DOHH2 (cell line): ENCODE measurements at regions not wholly inside any gene's neighbourhood (a gene's known extent, or its start where the extent isn't known, plus 50 kb on each side); places are given as distances from the start of the nearest gene placed in this dataset.

Experiments
- H3F3A ChIP-seq: fragments of 200-600 bp; sonication (generic), shearing (Covaris generic); 2 replicates; pipeline ENCODE4 v1.6.0; 2016; ENCODE audit warnings: antibody characterized with exemption, mild to moderate bottlenecking; ENCODE audit not compliant: control insufficient read depth, insufficient read depth
- H3K27ac ChIP-seq: fragments of 200-600 bp; sonication (generic); 2 replicates; pipeline ENCODE4 v1.5.1; 2014; ENCODE audit warnings: low read depth, mild to moderate bottlenecking, low read length, moderate library complexity
- H3K27me3 ChIP-seq: fragments of 200-600 bp; sonication (generic); 2 replicates; pipeline ENCODE4 v1.6.1; 2014; ENCODE audit warnings: mild to moderate bottlenecking, low read length, mixed read lengths; ENCODE audit not compliant: control insufficient read depth
- H3K36me3 ChIP-seq: fragments of 200-600 bp; sonication (generic); 2 replicates; pipeline ENCODE4 v1.6.1; 2014; ENCODE audit warnings: mild to moderate bottlenecking, low read length, moderate library complexity, mixed read lengths; ENCODE audit not compliant: control insufficient read depth
- H3K4me1 ChIP-seq: fragments of 200-600 bp; sonication (generic); 2 replicates; pipeline ENCODE4 v1.6.1; 2014; ENCODE audit warnings: mild to moderate bottlenecking, low read length, mixed read lengths; ENCODE audit not compliant: control insufficient read depth
- H3K4me2 ChIP-seq: fragments of 200-600 bp; sonication (generic); 2 replicates; pipeline ENCODE4 v1.6.0; 2014; ENCODE audit warnings: mild to moderate bottlenecking, low read length, moderate library complexity
- H3K4me3 ChIP-seq: fragments of 200-600 bp; sonication (generic); 2 replicates; pipeline ENCODE4 v1.5.1; 2014; ENCODE audit warnings: mild to moderate bottlenecking, low read length, mixed read lengths
- H3K79me2 ChIP-seq: fragments of 200-600 bp; sonication (generic); 2 replicates; pipeline ENCODE4 v1.6.1; 2014; ENCODE audit warnings: mild to moderate bottlenecking, low read length, mixed read lengths; ENCODE audit not compliant: control insufficient read depth
- H3K9me2 ChIP-seq: fragments of 200-600 bp; sonication (generic); replicated peaks from 2 replicates; pipeline ENCODE4 v1.6.1; 2014; ENCODE audit warnings: mild to moderate bottlenecking, low read length, mixed read lengths; ENCODE audit not compliant: control insufficient read depth
- H3K9me3 ChIP-seq: fragments of 200-600 bp; sonication (generic); 2 replicates; pipeline ENCODE4 v1.6.1; 2014; ENCODE audit warnings: antibody characterized with exemption, low read length, mixed read lengths; ENCODE audit not compliant: control insufficient read depth, insufficient read depth
- H4K20me1 ChIP-seq: fragments of 200-600 bp; sonication (generic); 2 replicates; pipeline ENCODE4 v1.6.0; 2014; ENCODE audit warnings: low read depth, mild to moderate bottlenecking, antibody characterized with exemption, low read length, moderate library complexity; ENCODE audit not compliant: control insufficient read depth, insufficient read depth
- EZH2phosphoT487 ChIP-seq: fragments of 200-600 bp; sonication (generic); IDR thresholded peaks from 2 replicates; pipeline ENCODE4 v1.6.1; 2017; ENCODE audit warnings: borderline replicate concordance, mild to moderate bottlenecking, antibody characterized with exemption, low read length, moderate library complexity, mixed read lengths
- TF ChIP-seq, protein P1 (sequence below): fragments of 200-600 bp; sonication (generic); IDR thresholded peaks from one replicate; pipeline ENCODE4 v1.5.1; 2014; ENCODE audit warnings: antibody characterized with exemption, mild to moderate bottlenecking, low read depth, low read length; ENCODE audit not compliant: poor library complexity, severe bottlenecking

DNA sequence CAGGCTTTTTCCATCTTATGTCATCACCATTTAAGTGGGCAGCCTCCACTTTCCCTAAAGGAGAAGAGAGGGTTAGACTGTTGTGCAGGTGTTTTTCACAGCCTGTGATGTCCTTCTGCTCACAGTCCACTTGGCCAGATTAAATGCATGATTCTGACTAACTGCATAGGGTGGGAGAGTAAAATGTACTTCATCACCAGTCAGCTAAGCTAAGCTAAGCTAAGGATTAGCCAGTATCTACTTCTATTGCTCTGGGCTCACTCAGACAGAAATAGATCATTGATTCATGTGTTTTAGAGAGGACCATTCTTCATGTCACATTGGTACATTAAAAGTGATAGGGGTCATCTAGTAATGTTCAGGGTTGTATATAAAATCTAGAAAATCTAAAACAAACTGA lies 1013.1 kb downstream of the NTRK3 start:
- H3K4me1 ChIP-seq: no peaks in the 10 kb centered on the region
- no peak overlapping the region for H3K4me2 ChIP-seq
- H3K27ac ChIP-seq: no peak overlapping the region
- H3K36me3 ChIP-seq: no peaks in the 10 kb centered on the region
- H4K20me1 ChIP-seq: no peaks in the 10 kb centered on the region
- H3K79me2 ChIP-seq: no peaks in the 10 kb centered on the region
- no peaks in the 10 kb centered on the region for H3F3A ChIP-seq
- H3K4me3 ChIP-seq: no peak overlapping the region
- H3K9me3 ChIP-seq: no peaks in the 10 kb centered on the region
- TF ChIP-seq EZH2phosphoT487: no peak
- TF ChIP-seq, protein P1, sequence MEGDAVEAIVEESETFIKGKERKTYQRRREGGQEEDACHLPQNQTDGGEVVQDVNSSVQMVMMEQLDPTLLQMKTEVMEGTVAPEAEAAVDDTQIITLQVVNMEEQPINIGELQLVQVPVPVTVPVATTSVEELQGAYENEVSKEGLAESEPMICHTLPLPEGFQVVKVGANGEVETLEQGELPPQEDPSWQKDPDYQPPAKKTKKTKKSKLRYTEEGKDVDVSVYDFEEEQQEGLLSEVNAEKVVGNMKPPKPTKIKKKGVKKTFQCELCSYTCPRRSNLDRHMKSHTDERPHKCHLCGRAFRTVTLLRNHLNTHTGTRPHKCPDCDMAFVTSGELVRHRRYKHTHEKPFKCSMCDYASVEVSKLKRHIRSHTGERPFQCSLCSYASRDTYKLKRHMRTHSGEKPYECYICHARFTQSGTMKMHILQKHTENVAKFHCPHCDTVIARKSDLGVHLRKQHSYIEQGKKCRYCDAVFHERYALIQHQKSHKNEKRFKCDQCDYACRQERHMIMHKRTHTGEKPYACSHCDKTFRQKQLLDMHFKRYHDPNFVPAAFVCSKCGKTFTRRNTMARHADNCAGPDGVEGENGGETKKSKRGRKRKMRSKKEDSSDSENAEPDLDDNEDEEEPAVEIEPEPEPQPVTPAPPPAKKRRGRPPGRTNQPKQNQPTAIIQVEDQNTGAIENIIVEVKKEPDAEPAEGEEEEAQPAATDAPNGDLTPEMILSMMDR: no peak
- H3K27me3 ChIP-seq: no peaks in the 10 kb centered on the region
- H3K9me2 ChIP-seq: no peaks in the 10 kb centered on the region

- no peak overlapping the region for H3K27ac ChIP-seq
- no peaks in the 10 kb centered on the region for H3K9me2 ChIP-seq
- H3K27me3 ChIP-seq: no peaks in the 10 kb centered on the region
- H3K4me2 ChIP-seq: no peak overlapping the region
- H3K4me3 ChIP-seq: no peak overlapping the region
- H4K20me1 ChIP-seq: no peaks in the 10 kb centered on the region
- no peaks in the 10 kb centered on the region for H3K79me2 ChIP-seq
- H3K36me3 ChIP-seq: no peaks in the 10 kb centered on the region
- H3K4me1 ChIP-seq: no peaks in the 10 kb centered on the region
- TF ChIP-seq, protein P1: no peak
- TF ChIP-seq EZH2phosphoT487: no peak
- H3K9me3 ChIP-seq: no peaks in the 10 kb centered on the region
- no peaks in the 10 kb centered on the region for H3F3A ChIP-seq
Measured at GRCh38 chr15:87239582-87240230, 1016.8 kb downstream of the NTRK3 start.

GRCh38 chr15:87238451-87239068 lies 1018.0 kb downstream of the NTRK3 start:
- H3K36me3 ChIP-seq: no peaks in the 10 kb centered on the region
- no peaks in the 10 kb centered on the region for H3F3A ChIP-seq
- H3K9me2 ChIP-seq: no peaks in the 10 kb centered on the region
- no peak overlapping the region for H3K4me3 ChIP-seq
- H3K4me2 ChIP-seq: no peak overlapping the region
- no peak overlapping the region for H3K27ac ChIP-seq
- no peak for TF ChIP-seq EZH2phosphoT487
- TF ChIP-seq, protein P1: no peak
- H3K4me1 ChIP-seq: no peaks in the 10 kb centered on the region
- no peaks in the 10 kb centered on the region for H3K9me3 ChIP-seq
- H4K20me1 ChIP-seq: no peaks in the 10 kb centered on the region
- H3K79me2 ChIP-seq: no peaks in the 10 kb centered on the region
- no peaks in the 10 kb centered on the region for H3K27me3 ChIP-seq
